ENCODE measurements at regions not wholly inside any gene's neighbourhood (a gene's known extent, or its start where the extent isn't known, plus 50 kb on each side); places are given as distances from the start of the nearest gene placed in this dataset.
"Not testable (repeated sequence)": the region's sequence is repeated elsewhere in the genome, so short reads cannot be mapped to it uniquely, and the experiment has no call there.

GRCh38 chr19:29154163-29154562, 58.8 kb downstream of the UQCRFS1 start:
- TF ChIP-seq, protein P1, sequence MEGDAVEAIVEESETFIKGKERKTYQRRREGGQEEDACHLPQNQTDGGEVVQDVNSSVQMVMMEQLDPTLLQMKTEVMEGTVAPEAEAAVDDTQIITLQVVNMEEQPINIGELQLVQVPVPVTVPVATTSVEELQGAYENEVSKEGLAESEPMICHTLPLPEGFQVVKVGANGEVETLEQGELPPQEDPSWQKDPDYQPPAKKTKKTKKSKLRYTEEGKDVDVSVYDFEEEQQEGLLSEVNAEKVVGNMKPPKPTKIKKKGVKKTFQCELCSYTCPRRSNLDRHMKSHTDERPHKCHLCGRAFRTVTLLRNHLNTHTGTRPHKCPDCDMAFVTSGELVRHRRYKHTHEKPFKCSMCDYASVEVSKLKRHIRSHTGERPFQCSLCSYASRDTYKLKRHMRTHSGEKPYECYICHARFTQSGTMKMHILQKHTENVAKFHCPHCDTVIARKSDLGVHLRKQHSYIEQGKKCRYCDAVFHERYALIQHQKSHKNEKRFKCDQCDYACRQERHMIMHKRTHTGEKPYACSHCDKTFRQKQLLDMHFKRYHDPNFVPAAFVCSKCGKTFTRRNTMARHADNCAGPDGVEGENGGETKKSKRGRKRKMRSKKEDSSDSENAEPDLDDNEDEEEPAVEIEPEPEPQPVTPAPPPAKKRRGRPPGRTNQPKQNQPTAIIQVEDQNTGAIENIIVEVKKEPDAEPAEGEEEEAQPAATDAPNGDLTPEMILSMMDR (IDR thresholded peaks at IDR 0.05; ENCODE audit: low read depth, low read length) = no peak
- DNase-seq (ENCODE audit: extremely low read depth, low read depth) = no peak

- TF ChIP-seq, protein P1 (IDR thresholded peaks at IDR 0.05; ENCODE audit: low read depth, low read length) = no peak
- no peak for DNase-seq (ENCODE audit: extremely low read depth, low read depth)
These were observed 67.2 kb downstream of the UQCRFS1 start for GRCh38 chr19:29145756-29146155.

DNA sequence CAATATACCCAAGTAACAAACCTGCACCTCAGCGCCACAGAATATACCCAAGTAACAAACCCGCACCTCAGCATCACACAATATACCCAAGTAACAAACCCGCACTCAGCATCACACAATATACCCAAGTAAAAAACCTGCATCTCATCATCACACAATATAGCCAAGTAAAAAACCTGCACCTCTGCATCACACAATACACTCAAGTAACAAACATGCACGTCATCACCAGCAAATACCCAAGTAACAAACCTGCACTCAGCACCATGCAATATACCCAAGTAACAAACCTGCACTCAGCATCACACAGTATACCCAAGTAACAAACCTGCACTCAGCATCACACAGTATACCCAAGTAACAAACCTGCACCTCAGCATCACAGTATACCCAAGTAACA, 69.8 kb downstream of the UQCRFS1 start:
- DNase-seq (ENCODE audit: extremely low read depth, low read depth) = no peak
- TF ChIP-seq, protein P1 (IDR thresholded peaks at IDR 0.05; ENCODE audit: low read depth, low read length) = no peak

- DNase-seq (ENCODE audit: extremely low read depth, low read depth) = no peak
- TF ChIP-seq, protein P1 (IDR thresholded peaks at IDR 0.05; ENCODE audit: low read depth, low read length) = no peak
These were observed 73.7 kb downstream of the UQCRFS1 start for GRCh38 chr19:29139227-29139626.

DNA sequence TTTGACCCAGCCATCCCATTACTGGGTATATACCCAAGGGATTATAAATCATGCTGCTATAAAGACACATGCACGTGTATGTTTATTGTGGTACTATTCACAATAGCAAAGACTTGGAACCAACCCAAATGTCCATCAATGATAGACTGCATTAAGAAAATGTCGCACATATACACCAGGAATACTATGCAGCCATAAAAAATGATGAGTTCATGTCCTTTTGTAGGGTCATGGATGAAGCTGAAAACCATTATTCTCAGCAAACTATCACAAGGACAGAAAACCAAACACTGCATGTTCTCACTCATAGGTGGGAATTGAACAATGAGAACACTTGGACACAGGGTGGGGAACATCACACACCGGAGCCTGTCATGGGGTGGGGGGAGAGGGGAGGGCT, 74.7 kb downstream of the UQCRFS1 start:
- DNase-seq (ENCODE audit: extremely low read depth, low read depth) = not testable (repeated sequence)

DNA sequence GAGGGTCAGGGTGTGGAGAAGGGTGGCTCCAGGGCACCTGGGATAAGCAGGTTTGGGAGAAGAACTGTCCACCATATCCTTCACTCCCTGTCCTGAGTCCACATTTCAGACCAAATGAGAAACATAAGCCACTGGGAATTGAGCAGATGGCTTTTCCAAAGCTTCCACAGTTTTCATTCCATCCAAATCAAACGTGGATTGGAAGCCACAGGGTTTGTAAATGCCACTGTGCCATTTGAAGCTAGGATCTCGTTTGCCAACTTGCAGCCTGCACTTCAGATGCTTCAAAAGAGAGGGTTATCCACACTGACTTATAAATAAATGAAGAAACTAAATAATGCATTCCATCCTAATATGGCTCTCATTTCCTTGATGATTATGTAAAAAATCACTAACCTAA, 81.5 kb downstream of the UQCRFS1 start:
- TF ChIP-seq, protein P1 (IDR thresholded peaks at IDR 0.05; ENCODE audit: low read depth, low read length) = no peak
- no peak for DNase-seq (ENCODE audit: extremely low read depth, low read depth)

- no peak for DNase-seq (ENCODE audit: extremely low read depth, low read depth)
- TF ChIP-seq, protein P1 (IDR thresholded peaks at IDR 0.05; ENCODE audit: low read depth, low read length) = no peak
These were observed 83.8 kb downstream of the UQCRFS1 start for GRCh38 chr19:29129148-29129547.

GRCh38 chr19:29128203-29128602, 84.7 kb downstream of the UQCRFS1 start:
- DNase-seq (ENCODE audit: extremely low read depth, low read depth) = no peak
- TF ChIP-seq, protein P1 (IDR thresholded peaks at IDR 0.05; ENCODE audit: low read depth, low read length) = no peak

Data from AG09319 (cell line).